Hypothalamus (tissue), 51 donors: ENCODE measurements at regions not wholly inside any gene's neighbourhood (a gene's known extent, or its start where the extent isn't known, plus 50 kb on each side); places are given as distances from the start of the nearest gene placed in this dataset.
A peak's percentile ranks its signal among the peaks of the same experiment; 100 is the strongest.
"Not testable (repeated sequence)": the region's sequence is repeated elsewhere in the genome, so short reads cannot be mapped to it uniquely, and the experiment has no call there.

Experiments used
- DNase-seq, 51 donors: peaks; one replicate each; lab custom pipeline; 2025; lab: John Stamatoyannopoulos, UW

DNA sequence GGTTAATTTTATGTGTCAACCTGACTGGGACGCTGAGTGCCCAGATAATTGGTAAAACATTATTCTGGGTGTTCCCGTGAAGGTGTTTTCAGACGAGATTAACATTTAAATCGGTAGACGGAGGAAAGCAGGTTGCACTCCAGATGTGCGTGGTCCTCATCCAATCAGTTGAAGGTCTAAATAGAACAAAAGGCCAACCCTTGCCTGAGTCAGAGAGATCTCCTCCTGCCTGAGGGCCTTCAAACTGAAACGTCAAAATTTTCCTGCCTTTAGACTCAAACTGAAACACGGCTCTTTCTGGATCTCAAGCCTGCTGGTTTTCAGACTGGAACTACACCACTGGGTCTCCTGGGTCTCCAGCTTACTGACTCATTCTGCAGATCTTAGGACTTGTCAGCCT is 70.9 kb downstream of the NPIPA5 start:
- DNase-seq = not testable (repeated sequence)

- DNase-seq = not testable (repeated sequence)
Measured at GRCh38 chr16:15305889-15306288, 72.2 kb downstream of the NPIPA5 start.

- not testable (repeated sequence) for DNase-seq
Measured at GRCh38 chr16:15303667-15304324, 74.3 kb downstream of the NPIPA5 start.

- DNase-seq = not testable (repeated sequence)
Measured at GRCh38 chr16:15297104-15297503, 81.0 kb downstream of the NPIPA5 start.

DNA sequence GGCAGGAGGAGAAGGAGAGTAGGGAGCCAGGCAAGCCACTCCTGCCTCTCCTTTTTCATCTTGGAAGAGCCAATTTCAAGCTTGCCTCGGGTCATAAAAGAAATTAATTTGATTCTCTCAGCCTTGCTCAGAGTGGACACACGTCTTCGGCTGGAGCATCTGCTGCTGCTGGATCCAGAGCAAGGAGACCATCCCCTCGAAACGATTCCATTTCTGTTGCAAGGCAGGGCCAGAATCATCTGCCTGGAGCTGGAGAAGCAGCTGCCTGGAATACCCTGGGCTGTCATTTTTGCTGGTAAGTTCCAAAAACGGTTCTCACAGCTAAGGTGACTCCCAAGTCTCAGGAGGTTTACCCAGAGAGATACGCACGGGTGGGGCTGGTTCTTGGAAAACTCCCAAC is 103.3 kb downstream of the NPIPA5 start:
- DNase-seq = not testable (repeated sequence)

DNA sequence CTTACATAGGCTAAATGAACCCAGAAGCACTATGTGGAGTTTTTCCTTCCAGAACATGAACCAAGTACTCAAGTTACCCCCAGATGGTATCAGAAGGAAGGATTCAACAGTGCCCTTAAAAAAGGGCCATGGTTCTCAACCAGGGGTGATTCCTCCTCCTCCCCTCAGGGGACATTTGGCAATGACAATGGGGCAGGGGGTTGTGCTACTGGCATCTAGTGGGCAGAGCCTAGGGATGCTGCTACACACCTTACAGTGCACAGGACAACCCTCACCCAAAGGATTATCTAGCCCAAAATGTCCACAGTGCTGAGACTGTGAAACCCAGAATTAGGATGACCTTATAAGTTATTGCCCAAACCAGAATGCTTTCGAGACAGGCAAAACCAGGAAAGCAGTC is 104.1 kb downstream of the NPIPA5 start:
- DNase-seq = not testable (repeated sequence)

- DNase-seq = not testable (repeated sequence)
Measured at GRCh38 chr16:15266941-15267340, 111.2 kb downstream of the NPIPA5 start.

DNA sequence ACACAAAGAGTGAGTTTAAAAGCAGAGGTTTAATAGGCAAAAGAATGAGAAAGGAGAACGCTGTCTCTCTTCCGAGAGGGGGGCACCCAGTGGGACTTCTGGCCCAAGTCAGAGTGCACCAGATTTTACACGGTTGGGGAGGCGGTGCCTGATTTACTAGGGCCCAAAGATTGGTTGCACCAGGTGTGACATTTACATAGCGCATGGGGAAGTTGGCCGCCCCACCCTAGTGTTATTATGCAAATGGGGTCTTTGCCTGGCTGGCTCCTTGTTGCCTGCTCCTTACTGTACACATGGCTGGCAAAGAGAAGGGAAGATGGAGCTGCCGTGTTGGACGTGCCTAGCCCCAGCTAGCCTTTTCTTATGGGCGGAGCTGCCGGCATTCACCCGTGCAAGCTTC is 115.9 kb downstream of the NPIPA5 start:
- not testable (repeated sequence) for DNase-seq

- DNase-seq = not testable (repeated sequence)
Measured at GRCh38 chr16:15247971-15248370, 130.1 kb downstream of the NPIPA5 start.

DNA sequence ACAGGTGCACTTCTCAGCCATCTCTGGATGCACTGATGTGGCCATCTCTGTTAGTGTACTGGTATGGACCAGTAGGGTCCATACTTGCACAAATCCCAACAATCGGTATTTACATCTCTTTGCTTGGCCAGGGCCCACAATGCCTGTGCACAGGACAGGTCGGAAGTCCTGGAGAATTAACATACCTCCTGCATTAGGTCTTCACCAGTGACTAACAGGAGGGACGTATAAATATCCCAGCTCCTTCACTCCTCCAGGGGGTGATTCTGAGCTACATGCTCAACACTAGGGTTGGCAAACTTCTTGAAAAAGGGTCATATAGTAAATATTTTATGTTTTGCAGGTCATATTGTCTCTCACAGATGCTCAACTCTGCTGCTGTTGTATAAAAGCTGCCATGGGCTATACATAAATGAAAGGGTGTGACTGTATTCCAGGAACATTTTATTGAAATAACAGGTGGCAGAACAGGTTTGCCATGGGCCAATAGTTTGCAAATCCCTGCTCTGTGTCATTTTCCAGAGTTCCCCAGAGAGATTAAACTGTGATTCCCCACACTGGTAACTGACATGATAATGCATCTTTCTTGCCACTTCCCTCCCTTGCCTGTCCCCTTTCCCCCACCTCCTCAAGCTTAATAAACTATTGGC is 141.3 kb downstream of the NPIPA5 start:
- DNase-seq = not testable (repeated sequence)

- not testable (repeated sequence) for DNase-seq
Measured at GRCh38 chr16:15235140-15235539, 141.1 kb upstream of the RRN3 start.

GRCh38 chr16:15234702-15235101 is 140.6 kb upstream of the RRN3 start:
- not testable (repeated sequence) for DNase-seq

DNA sequence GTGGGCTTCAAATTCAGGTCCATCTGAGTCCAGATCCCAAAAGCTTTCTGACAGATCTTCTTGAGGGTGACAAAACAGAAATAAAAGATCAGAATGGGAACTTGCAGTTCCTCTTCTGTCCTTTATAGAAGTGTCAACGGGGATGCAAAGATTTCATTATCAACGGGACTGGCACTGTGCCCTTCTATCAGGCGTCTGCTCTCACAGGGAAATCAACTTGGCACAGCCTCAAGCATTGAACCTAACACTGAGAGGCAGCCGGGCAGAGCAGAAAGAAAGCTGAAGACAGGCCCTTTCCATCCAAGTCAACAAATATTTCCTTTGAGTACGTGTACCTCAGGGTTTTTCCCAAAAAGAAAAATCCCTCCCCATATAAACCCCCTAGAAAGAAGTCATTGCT is 136.4 kb upstream of the RRN3 start:
- DNase-seq = not testable (repeated sequence)

DNA sequence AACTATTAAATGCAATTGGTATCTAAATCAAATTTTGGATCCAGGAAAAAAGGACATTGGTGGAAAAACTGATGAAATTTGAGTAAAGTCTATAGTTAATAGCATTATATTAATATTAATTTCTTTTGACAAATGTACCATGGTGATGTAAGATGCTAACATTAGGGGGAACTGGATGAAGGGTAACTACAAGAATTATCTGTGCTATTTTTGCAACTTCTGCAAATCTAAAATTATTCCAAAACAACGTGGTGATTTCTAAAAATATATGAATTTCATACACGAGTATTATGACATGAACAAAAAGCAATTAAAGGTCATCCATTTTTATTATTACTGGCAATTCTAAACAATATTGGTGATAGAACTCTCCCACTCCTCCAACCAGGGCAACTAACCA is 135.6 kb upstream of the RRN3 start:
- DNase-seq = not testable (repeated sequence)

GRCh38 chr16:15224651-15225050 is 130.6 kb upstream of the RRN3 start:
- not testable (repeated sequence) for DNase-seq

DNA sequence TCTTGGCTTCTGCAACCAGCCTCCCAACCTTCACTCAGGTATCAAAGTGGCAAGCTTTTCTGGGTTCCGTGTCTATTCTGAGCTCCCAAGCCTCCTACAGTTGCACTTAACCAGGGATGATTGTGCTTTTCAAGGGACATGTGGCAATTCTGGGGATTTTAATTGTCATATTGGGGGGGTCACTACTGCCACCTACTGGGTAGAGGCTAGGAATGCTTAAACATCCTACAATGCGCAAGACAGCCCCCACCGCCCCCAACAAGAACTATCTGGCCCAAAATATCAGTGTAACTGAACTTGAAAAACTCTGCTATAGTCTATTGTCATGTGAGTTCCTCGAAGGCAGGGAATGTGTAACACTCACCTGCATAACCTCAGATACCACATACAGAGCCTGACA is 129.3 kb upstream of the RRN3 start:
- not testable (repeated sequence) for DNase-seq

DNA sequence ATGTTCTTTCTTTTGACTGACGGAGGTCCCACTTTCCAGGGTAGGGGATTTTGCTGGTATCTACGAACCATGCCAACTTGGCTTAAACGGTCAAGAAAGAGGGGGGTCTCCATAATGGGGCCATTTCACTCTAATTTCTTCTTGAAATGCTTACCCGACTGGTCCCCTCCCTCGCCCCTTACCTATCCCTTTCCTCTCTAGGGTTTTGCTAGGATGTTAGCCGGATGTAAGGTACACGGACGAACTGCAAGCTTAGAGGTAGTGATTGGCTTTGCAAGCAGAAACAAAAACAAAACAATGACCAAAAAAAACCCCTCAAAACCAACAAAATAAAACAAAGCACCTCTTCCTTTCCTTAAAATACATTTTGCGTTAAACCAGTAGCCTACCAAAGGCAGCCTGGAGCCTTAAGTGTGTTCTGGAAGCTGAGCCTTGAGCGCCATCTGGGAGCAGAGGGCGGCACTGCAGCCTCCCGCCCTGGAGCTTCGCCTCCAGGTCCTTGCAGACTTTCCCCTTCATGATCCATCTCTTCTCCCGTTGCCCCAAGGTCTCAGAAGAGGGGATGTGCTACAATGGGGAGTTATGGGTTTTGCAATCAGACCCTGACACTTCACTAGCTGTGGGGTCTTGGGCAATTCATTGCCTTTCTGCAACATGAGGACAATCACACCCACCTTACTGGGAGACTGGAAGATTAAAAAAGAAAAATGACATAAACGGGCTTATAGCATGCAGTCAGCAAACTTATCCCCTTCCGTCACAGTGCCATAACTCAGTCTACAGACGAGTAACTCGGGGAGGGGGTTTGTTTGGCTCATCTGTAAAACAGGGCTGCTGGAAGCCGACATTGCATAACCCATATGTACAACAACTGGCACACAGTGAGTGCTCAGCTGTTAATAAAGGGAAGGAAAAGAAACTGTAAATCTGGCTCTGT is 125.9 kb upstream of the RRN3 start:
- peak in 7 of 51 donors; percentile 0 to 7 (median 3) for DNase-seq

GRCh38 chr16:15218856-15219500 is 124.9 kb upstream of the RRN3 start:
- DNase-seq = not testable (repeated sequence)

DNA sequence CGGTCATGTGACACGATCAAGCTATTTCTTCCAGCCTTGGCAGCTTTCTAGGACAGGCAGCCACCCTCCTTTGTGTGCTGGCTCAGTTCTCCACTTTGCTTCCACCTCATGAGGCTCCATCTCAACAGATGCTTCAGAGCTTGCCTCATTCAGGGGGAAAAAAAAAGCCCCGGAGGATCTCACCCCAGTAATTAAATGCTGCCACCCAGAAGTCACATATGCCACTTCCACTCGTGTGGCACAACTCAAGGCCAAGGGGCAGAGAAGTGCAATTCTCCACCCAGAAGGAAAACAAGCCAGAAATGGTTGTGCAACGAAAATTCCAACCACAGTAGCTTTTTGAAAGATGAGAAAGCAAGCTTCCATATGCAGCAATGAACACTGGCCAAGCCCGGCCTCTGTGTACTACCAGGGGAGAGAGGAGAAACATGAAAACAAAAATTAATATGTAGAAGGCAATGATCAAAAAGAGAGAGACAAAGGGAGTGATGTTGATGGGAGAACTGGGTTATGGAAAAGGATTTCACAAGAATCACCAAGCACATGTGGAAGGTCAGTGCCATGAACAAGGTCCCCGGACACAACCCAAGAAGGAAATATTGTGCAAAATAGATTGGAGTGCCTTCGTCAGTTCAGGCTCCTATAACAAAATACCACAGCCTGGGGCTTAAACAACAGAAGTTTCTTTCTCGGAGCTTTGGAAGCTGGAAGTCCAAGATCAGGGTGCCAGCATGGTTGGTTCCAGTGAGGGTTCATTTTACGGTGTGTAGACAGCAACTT is 113.3 kb upstream of the RRN3 start:
- DNase-seq = not testable (repeated sequence)

GRCh38 chr16:15206439-15206838 is 112.4 kb upstream of the RRN3 start:
- not testable (repeated sequence) for DNase-seq
